NOMO-1 (cell line): ENCODE measurements at regions not wholly inside any gene's neighbourhood (a gene's known extent, or its start where the extent isn't known, plus 50 kb on each side); places are given as distances from the start of the nearest gene placed in this dataset.
A peak's percentile ranks its signal among the peaks of the same experiment; 100 is the strongest.
"Not testable (repeated sequence)": the region's sequence is repeated elsewhere in the genome, so short reads cannot be mapped to it uniquely, and the experiment has no call there.

Experiments
- DNase-seq, 2 experiments: peaks; one replicate each; lab custom pipeline; 2025; ENCODE audit not compliant: unreplicated experiment in 2 of 2; lab: John Stamatoyannopoulos, UW

- no peak for DNase-seq
These were observed 125.9 kb upstream of the THBS2 start for GRCh38 chr6:169379495-169380070.

- no peak for DNase-seq
These were observed 125.2 kb upstream of the THBS2 start for GRCh38 chr6:169378620-169379381.

GRCh38 chr6:169376458-169376857, 122.8 kb upstream of the THBS2 start:
- DNase-seq: no peak

- no peak for DNase-seq
These were observed 118.9 kb upstream of the THBS2 start for GRCh38 chr6:169372589-169372988.

GRCh38 chr6:169371344-169372127, 117.9 kb upstream of the THBS2 start:
- DNase-seq: peak in 1 of 2 experiments; percentile 11

GRCh38 chr6:169370666-169371343, 117.2 kb upstream of the THBS2 start:
- no peak for DNase-seq

- DNase-seq: no peak
These were observed 116.4 kb upstream of the THBS2 start for GRCh38 chr6:169370054-169370453.

- no peak for DNase-seq
These were observed 114.6 kb upstream of the THBS2 start for GRCh38 chr6:169368200-169368599.

- no peak for DNase-seq
These were observed 113.9 kb upstream of the THBS2 start for GRCh38 chr6:169367507-169367906.

- no peak for DNase-seq
These were observed 112.7 kb upstream of the THBS2 start for GRCh38 chr6:169366258-169366901.

GRCh38 chr6:169365567-169366257, 112.1 kb upstream of the THBS2 start:
- no peak for DNase-seq

- no peak for DNase-seq
These were observed 109.9 kb upstream of the THBS2 start for GRCh38 chr6:169363590-169363989.

- DNase-seq: no peak
These were observed 109.0 kb upstream of the THBS2 start for GRCh38 chr6:169362501-169363121.

- not testable (repeated sequence) for DNase-seq
These were observed 101.4 kb upstream of the THBS2 start for GRCh38 chr6:169355001-169355400.

GRCh38 chr6:169345146-169345545, 91.5 kb upstream of the THBS2 start:
- DNase-seq: no peak

GRCh38 chr6:169344750-169345065, 91.1 kb upstream of the THBS2 start:
- no peak for DNase-seq

- DNase-seq: no peak
These were observed 90.5 kb upstream of the THBS2 start for GRCh38 chr6:169343886-169344749.

GRCh38 chr6:169342710-169343109, 89.1 kb upstream of the THBS2 start:
- no peak for DNase-seq

GRCh38 chr6:169341706-169342105, 88.1 kb upstream of the THBS2 start:
- no peak for DNase-seq
